ENCODE measurements at regions not wholly inside any gene's neighbourhood (a gene's known extent, or its start where the extent isn't known, plus 50 kb on each side); places are given as distances from the start of the nearest gene placed in this dataset.
A peak's percentile ranks its signal among the peaks of the same experiment; 100 is the strongest.

DNA sequence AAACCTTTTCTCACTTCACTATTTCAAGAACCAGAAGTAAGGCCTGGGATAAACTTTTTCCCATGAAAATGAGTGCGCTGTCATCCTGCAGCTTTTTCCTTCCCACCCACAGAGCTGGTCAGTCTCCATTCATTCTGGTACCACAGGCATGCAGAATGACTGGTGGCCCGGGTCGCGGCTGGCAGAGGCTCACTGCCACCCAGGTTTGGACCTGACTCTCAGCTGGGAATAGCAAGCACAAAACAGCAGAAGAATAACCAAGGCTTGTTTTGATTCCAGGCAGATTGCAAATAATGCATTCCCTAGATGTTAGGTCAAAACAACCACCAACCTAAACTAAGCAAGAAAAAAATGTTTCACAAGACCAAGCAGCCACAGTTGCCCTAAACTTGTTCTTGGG is 190.5 kb upstream of the NRP1 start:
- peaks cover 16% of the 10 kb centered on the region for H3K4me1 Mint-ChIP-seq
- Histone ChIP-seq H4K20me1 (ENCODE audit: insufficient read depth, low read length) (no peaks in the 10 kb centered on the region), H2AFZ (ENCODE audit: insufficient read depth, low read depth, low read length, poor library complexity, severe bottlenecking) (no peak overlapping the region), H3K9ac (ENCODE audit: insufficient read depth, low read length, poor library complexity, severe bottlenecking) (no peak overlapping the region), H3K27ac (ENCODE audit: low read depth in 1 of 2, low read length in 2 of 2) (no peak overlapping the region), H3K27me3 (ENCODE audit: control insufficient read depth in 2 of 2, insufficient read depth in 2 of 2, low read length in 2 of 2) (peaks cover 7 to 16% of the 10 kb centered on the region in 2 donors), H3K9me3 (replicated peaks in 1 of 2; ENCODE audit: control insufficient read depth in 1 of 2, insufficient read depth in 1 of 2, low read length in 2 of 2) (no peaks in the 10 kb centered on the region), H3K36me3 (replicated peaks in 1 of 2; ENCODE audit: control insufficient read depth in 1 of 2, insufficient read depth in 2 of 2, low read length in 2 of 2) (no peaks in the 10 kb centered on the region), H3K4me3 (replicated peaks in 1 of 3; ENCODE audit: low read depth in 2 of 3, low read length in 3 of 3) (no peak overlapping the region), H3K79me2 (ENCODE audit: insufficient read depth, low read length) (no peaks in the 10 kb centered on the region), H3K4me1 (ENCODE audit: control insufficient read depth in 1 of 2, insufficient read depth in 2 of 2, low read length in 2 of 2) (peaks cover 18 to 19% of the 10 kb centered on the region in 2 donors), H3K4me2 (replicated peaks; ENCODE audit: extremely low read depth, low read length, poor library complexity, severe bottlenecking) (no peak overlapping the region)
- 77% methylated on average over 4 of the region's 4 CpGs for WGBS (ENCODE audit: insufficient coverage)
- TF ChIP-seq, protein P1, sequence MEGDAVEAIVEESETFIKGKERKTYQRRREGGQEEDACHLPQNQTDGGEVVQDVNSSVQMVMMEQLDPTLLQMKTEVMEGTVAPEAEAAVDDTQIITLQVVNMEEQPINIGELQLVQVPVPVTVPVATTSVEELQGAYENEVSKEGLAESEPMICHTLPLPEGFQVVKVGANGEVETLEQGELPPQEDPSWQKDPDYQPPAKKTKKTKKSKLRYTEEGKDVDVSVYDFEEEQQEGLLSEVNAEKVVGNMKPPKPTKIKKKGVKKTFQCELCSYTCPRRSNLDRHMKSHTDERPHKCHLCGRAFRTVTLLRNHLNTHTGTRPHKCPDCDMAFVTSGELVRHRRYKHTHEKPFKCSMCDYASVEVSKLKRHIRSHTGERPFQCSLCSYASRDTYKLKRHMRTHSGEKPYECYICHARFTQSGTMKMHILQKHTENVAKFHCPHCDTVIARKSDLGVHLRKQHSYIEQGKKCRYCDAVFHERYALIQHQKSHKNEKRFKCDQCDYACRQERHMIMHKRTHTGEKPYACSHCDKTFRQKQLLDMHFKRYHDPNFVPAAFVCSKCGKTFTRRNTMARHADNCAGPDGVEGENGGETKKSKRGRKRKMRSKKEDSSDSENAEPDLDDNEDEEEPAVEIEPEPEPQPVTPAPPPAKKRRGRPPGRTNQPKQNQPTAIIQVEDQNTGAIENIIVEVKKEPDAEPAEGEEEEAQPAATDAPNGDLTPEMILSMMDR (IDR thresholded peaks at IDR 0.05), result no peak
- intact Hi-C loops (cut with micrococcal nuclease), result no loop called here
- no peak for DNase-seq
- no peak overlapping the region for H3K4me3 Mint-ChIP-seq
- H3K27me3 Mint-ChIP-seq (ENCODE audit: low read depth in 3 of 3), result peaks cover 11 to 23% (median 16%) of the 10 kb centered on the region in 3 donors
- peak overlapping the region in 1 of 7 donors; percentile 15 for H3K27ac Mint-ChIP-seq
- peaks cover 0 to 12% (median 0%) of the 10 kb centered on the region in 7 donors for H3K9me3 Mint-ChIP-seq
- H3K36me3 Mint-ChIP-seq, result no peaks in the 10 kb centered on the region

DNA sequence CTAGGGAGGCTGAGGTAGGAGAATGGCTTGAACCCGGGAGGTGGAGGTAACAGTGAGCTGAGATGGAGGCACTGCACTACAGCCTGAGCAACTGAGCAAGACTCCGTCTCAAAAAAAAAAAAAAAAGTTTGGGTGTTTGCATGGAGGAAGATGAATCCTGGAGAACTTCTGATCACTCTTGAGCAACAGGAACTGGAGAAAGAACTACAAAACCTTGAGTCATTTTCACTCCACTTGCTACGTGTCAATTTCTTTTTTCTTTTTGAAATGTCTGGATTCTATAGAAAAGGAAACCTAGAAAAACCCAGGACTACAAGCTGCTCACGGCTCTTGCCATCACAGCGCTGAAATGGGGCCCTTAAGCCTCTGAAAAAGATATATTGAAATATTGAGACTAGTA is 189.6 kb upstream of the NRP1 start:
- Mint-ChIP-seq H3K36me3 (no peaks in the 10 kb centered on the region), H3K4me3 (peak overlapping the region in 1 of 2 donors; percentile 40), H3K9me3 (peaks cover 0 to 12% (median 0%) of the 10 kb centered on the region in 7 donors), H3K27me3 (ENCODE audit: low read depth in 3 of 3) (peaks cover 11 to 26% (median 18%) of the 10 kb centered on the region in 3 donors), H3K27ac (peak overlapping the region in 4 of 7 donors; percentile 39 to 87 (median 58)), H3K4me1 (peaks cover 16% of the 10 kb centered on the region)
- Histone ChIP-seq H3K4me3 (replicated peaks in 1 of 3; ENCODE audit: low read depth in 2 of 3, low read length in 3 of 3) (no peak overlapping the region), H3K27me3 (ENCODE audit: control insufficient read depth in 2 of 2, insufficient read depth in 2 of 2, low read length in 2 of 2) (peaks cover 7 to 18% of the 10 kb centered on the region in 2 donors), H3K9ac (ENCODE audit: insufficient read depth, low read length, poor library complexity, severe bottlenecking) (no peak overlapping the region), H3K79me2 (ENCODE audit: insufficient read depth, low read length) (no peaks in the 10 kb centered on the region), H3K36me3 (replicated peaks in 1 of 2; ENCODE audit: control insufficient read depth in 1 of 2, insufficient read depth in 2 of 2, low read length in 2 of 2) (no peaks in the 10 kb centered on the region), H3K9me3 (replicated peaks in 1 of 2; ENCODE audit: control insufficient read depth in 1 of 2, insufficient read depth in 1 of 2, low read length in 2 of 2) (no peaks in the 10 kb centered on the region), H3K27ac (ENCODE audit: low read depth in 1 of 2, low read length in 2 of 2) (peak overlapping the region; percentile 35 to 63), H4K20me1 (ENCODE audit: insufficient read depth, low read length) (no peaks in the 10 kb centered on the region), H3K4me2 (replicated peaks; ENCODE audit: extremely low read depth, low read length, poor library complexity, severe bottlenecking) (peak overlapping the region; percentile 37), H2AFZ (ENCODE audit: insufficient read depth, low read depth, low read length, poor library complexity, severe bottlenecking) (no peak overlapping the region), H3K4me1 (ENCODE audit: control insufficient read depth in 1 of 2, insufficient read depth in 2 of 2, low read length in 2 of 2) (peaks cover 18 to 19% of the 10 kb centered on the region in 2 donors)
- WGBS (ENCODE audit: insufficient coverage), result 100% methylated on average over 1 of the region's 5 CpGs
- intact Hi-C loops (cut with micrococcal nuclease), result no loop called here
- peak; percentile 19 to 71 (median 55) for DNase-seq
- TF ChIP-seq, protein P1 (IDR thresholded peaks at IDR 0.05), result no peak

Measured in CD14-positive monocyte (primary cell).